Activated CD8-positive, alpha-beta memory T cell treated with anti-CD3 and anti-CD28 coated beads, Interleukin-2, amount 50 U/mL, for 24 hours (primary cell): ENCODE measurements at regions not wholly inside any gene's neighbourhood (a gene's known extent, or its start where the extent isn't known, plus 50 kb on each side); places are given as distances from the start of the nearest gene placed in this dataset.
"Not testable (repeated sequence)": the region's sequence is repeated elsewhere in the genome, so short reads cannot be mapped to it uniquely, and the experiment has no call there.

ENCODE experiments used
- DNase-seq: peaks from one replicate; pipeline ENCODE4 v3.0.0-alpha.2; 2020; ENCODE audit errors: extremely low read depth

- DNase-seq: no peak
Observed at GRCh38 chr13:73168953-73169401, 110.2 kb downstream of the KLF5 start.

- DNase-seq: no peak
Observed at GRCh38 chr13:73168226-73168952, 109.6 kb downstream of the KLF5 start.

- DNase-seq: no peak
Observed at GRCh38 chr13:73167028-73167820, 108.4 kb downstream of the KLF5 start.

- no peak for DNase-seq
Observed at GRCh38 chr13:73166204-73166603, 107.4 kb downstream of the KLF5 start.

GRCh38 chr13:73162912-73163911 is 104.4 kb downstream of the KLF5 start:
- no peak for DNase-seq

GRCh38 chr13:73160371-73161031 is 101.7 kb downstream of the KLF5 start:
- DNase-seq: not testable (repeated sequence)

GRCh38 chr13:73158851-73159250 is 100.0 kb downstream of the KLF5 start:
- no peak for DNase-seq

GRCh38 chr13:73157031-73157430 is 98.2 kb downstream of the KLF5 start:
- DNase-seq: no peak

GRCh38 chr13:73146707-73147106 is 87.9 kb downstream of the KLF5 start:
- DNase-seq: no peak

GRCh38 chr13:73142071-73142470 is 83.3 kb downstream of the KLF5 start:
- no peak for DNase-seq

- no peak for DNase-seq
Observed at GRCh38 chr13:73141292-73141771, 82.5 kb downstream of the KLF5 start.

- DNase-seq: no peak
Observed at GRCh38 chr13:73140801-73141200, 82.0 kb downstream of the KLF5 start.

- DNase-seq: no peak
Observed at GRCh38 chr13:73138638-73139491, 80.1 kb downstream of the KLF5 start.

- no peak for DNase-seq
Observed at GRCh38 chr13:73138276-73138637, 79.5 kb downstream of the KLF5 start.

GRCh38 chr13:73136776-73137175 is 78.0 kb downstream of the KLF5 start:
- no peak for DNase-seq

- DNase-seq: no peak
Observed at GRCh38 chr13:73133531-73133930, 74.7 kb downstream of the KLF5 start.

- no peak for DNase-seq
Observed at GRCh38 chr13:73131247-73131646, 72.4 kb downstream of the KLF5 start.

- no peak for DNase-seq
Observed at GRCh38 chr13:73129023-73129422, 70.2 kb downstream of the KLF5 start.
